B cell (primary cell): ENCODE measurements at regions not wholly inside any gene's neighbourhood (a gene's known extent, or its start where the extent isn't known, plus 50 kb on each side); places are given as distances from the start of the nearest gene placed in this dataset.

ENCODE experiments used
- ATAC-seq: fragments of 200-7000 bp; cut with Tn5 transposase; one replicate; pipeline ENCODE4 v1.10.0; 2021; ENCODE audit warnings: low read depth, mild to moderate bottlenecking, moderate number of reproducible peaks, moderate library complexity
- CTCF ChIA-PET: fragments of 350-600 bp; sonication (Branson Sonifier 250); formaldehyde crosslinking; loops from one replicate; lab custom pipeline; 2021; ENCODE audit warnings: antibody characterized with exemption, inconsistent platforms; lab: Charles Lee
- POLR2A ChIA-PET: fragments of 350-600 bp; sonication (Branson Sonifier 250); formaldehyde crosslinking; loops from one replicate; lab custom pipeline; 2021; ENCODE audit warnings: antibody characterized with exemption; lab: Charles Lee
- DNase-seq: peaks from one replicate; pipeline ENCODE4 v3.0.0; 2013
- H2AFZ ChIP-seq: 2 replicates; pipeline ENCODE4 v1.6.1; 2012; ENCODE audit warnings: mild to moderate bottlenecking, low read depth, low read length; ENCODE audit not compliant: insufficient read depth, poor library complexity, severe bottlenecking
- H3K27ac ChIP-seq, 2 donors: 1 replicate in 1 of 2; 2 replicates in 1 of 2; pipeline ENCODE4 v1.5.1; 2012 to 2013; ENCODE audit warnings: low read length in 2 of 2, mild to moderate bottlenecking in 2 of 2, moderate library complexity in 1 of 2
- H3K27me3 ChIP-seq, 4 experiments: fragments of 200-600 bp in 1 of 4; sonication (generic) in 1 of 4; replicated peaks in 1 of 4; 1 replicate in 2 of 4; 2 replicates in 2 of 4; pipeline versions ENCODE4 v1.6.1 to v1.7.0; 2013 to 2016; ENCODE audit warnings: low read length in 3 of 4, mild to moderate bottlenecking in 2 of 4, mixed read lengths in 1 of 4, moderate library complexity in 1 of 4; ENCODE audit not compliant: insufficient read depth in 4 of 4, control insufficient read depth in 3 of 4; ENCODE audit errors: control extremely low read depth in 1 of 4
- H3K36me3 ChIP-seq, 2 experiments: replicated peaks in 1 of 2; 1 replicate in 1 of 2; 2 replicates in 1 of 2; pipeline versions ENCODE4 v1.6.1 to v1.7.1; 2013; ENCODE audit warnings: low read length in 1 of 2; ENCODE audit not compliant: insufficient read depth in 2 of 2, control insufficient read depth in 1 of 2; ENCODE audit errors: control extremely low read depth in 1 of 2, extremely low read depth in 1 of 2
- H3K4me1 ChIP-seq, 2 donors: fragments of 200-600 bp in 1 of 2; sonication (generic) in 1 of 2; 1 replicate in 1 of 2; 2 replicates in 1 of 2; pipeline versions ENCODE4 v1.5.1 to v1.6.1; 2013 to 2017; ENCODE audit warnings: low read length in 2 of 2; ENCODE audit not compliant: control insufficient read depth in 2 of 2, insufficient read depth in 2 of 2
- H3K4me2 ChIP-seq: replicated peaks from 2 replicates; pipeline ENCODE3; 2012; ENCODE audit warnings: mild to moderate bottlenecking, low read depth, low read length; ENCODE audit not compliant: poor library complexity, severe bottlenecking
- H3K4me3 ChIP-seq, 5 experiments: fragments of 200-600 bp in 1 of 5; sonication (generic) in 1 of 5; 1 replicate in 3 of 5; 2 replicates in 2 of 5; pipeline versions ENCODE4 v1.5.1 to v1.7.0; 2011 to 2016; ENCODE audit warnings: low read length in 4 of 5, mild to moderate bottlenecking in 4 of 5, low read depth in 2 of 5, control low read depth in 1 of 5, moderate library complexity in 1 of 5; ENCODE audit not compliant: insufficient read depth in 1 of 5; ENCODE audit errors: control extremely low read depth in 1 of 5, extremely low read depth in 1 of 5
- H3K79me2 ChIP-seq: fragments of 200-600 bp; sonication (generic); one replicate; pipeline ENCODE4 v1.6.0; 2016; ENCODE audit warnings: low read length; ENCODE audit not compliant: control insufficient read depth, insufficient read depth
- H3K9ac ChIP-seq: fragments of 200-600 bp; sonication (generic); 2 replicates; pipeline ENCODE4 v1.6.1; 2017; ENCODE audit warnings: mild to moderate bottlenecking, low read length, moderate library complexity
- H3K9me3 ChIP-seq, 3 donors: one replicate each; pipeline versions ENCODE4 v1.6.1 to v1.7.1; 2013; ENCODE audit warnings: low read length in 2 of 3; ENCODE audit not compliant: control insufficient read depth in 2 of 3, insufficient read depth in 1 of 3; ENCODE audit errors: control extremely low read depth in 1 of 3
- H4K20me1 ChIP-seq: 2 replicates; pipeline ENCODE4 v1.6.0; 2012; ENCODE audit warnings: mild to moderate bottlenecking, low read length; ENCODE audit not compliant: insufficient read depth, control insufficient read depth, poor library complexity, severe bottlenecking
- H3K27ac Mint-ChIP-seq: one replicate; pipeline ENCODE4 v1.8.0; 2021; ENCODE audit warnings: mixed read lengths
- H3K27me3 Mint-ChIP-seq: one replicate; pipeline ENCODE4 v1.8.0; 2021; ENCODE audit warnings: mixed read lengths
- H3K4me1 Mint-ChIP-seq: one replicate; pipeline ENCODE4 v1.8.0; 2021; ENCODE audit warnings: mixed read lengths
- H3K4me3 Mint-ChIP-seq: one replicate; pipeline ENCODE4 v1.8.0; 2021; ENCODE audit warnings: mixed read lengths
- H3K9me3 Mint-ChIP-seq: one replicate; pipeline ENCODE4 v1.8.0; 2022; ENCODE audit warnings: mixed read lengths; ENCODE audit not compliant: insufficient read depth
- CTCF ChIP-seq: fragments of 200-600 bp; IDR thresholded peaks from one replicate; pipeline ENCODE4 v1.8.0; 2022; ENCODE audit warnings: antibody characterized with exemption, mild to moderate bottlenecking
- EZH2 ChIP-seq: IDR thresholded peaks from 2 replicates; pipeline ENCODE4 v1.6.1; 2012; ENCODE audit warnings: borderline replicate concordance, low read depth, mild to moderate bottlenecking, moderate library complexity, low read length; ENCODE audit not compliant: insufficient read depth, poor library complexity, severe bottlenecking
- WGBS: methylation state at CpG from one replicate; pipeline ENCODE4 v1.1.5; 2013; ENCODE audit warnings: missing lambda C conversion rate; ENCODE audit not compliant: insufficient coverage; 5-methylcytosine and 5-hydroxymethylcytosine counted together
- intact Hi-C: fragments of 100-400 bp; cut with micrococcal nuclease; formaldehyde crosslinking; loops from one replicate; pipeline ENCODE4 v1.10.0; 2022

GRCh38 chr5:77568082-77568481 lies 70.4 kb downstream of the OTP start:
- no peaks in the 10 kb centered on the region for H3K4me1 ChIP-seq
- H3K36me3 ChIP-seq, result no peaks in the 10 kb centered on the region
- DNase-seq (no peak), ATAC-seq (no peak)
- ChIA-PET POLR2A (no interaction called here), CTCF (no interaction called here)
- WGBS, result 0% methylated on average over 1 of the region's 2 CpGs
- no peak overlapping the region for H2AFZ ChIP-seq
- H3K9ac ChIP-seq, result no peak overlapping the region
- H3K4me1 Mint-ChIP-seq, result no peaks in the 10 kb centered on the region
- H3K79me2 ChIP-seq, result no peaks in the 10 kb centered on the region
- no peak overlapping the region for H3K27ac Mint-ChIP-seq
- peaks cover 18% of the 10 kb centered on the region for H3K27me3 Mint-ChIP-seq
- no peak overlapping the region for H3K4me2 ChIP-seq
- H3K4me3 ChIP-seq, result no peak overlapping the region
- H3K27me3 ChIP-seq, result peaks cover 0 to 17% (median 1%) of the 10 kb centered on the region in 4 experiments
- intact Hi-C loops, result no loop called here
- H4K20me1 ChIP-seq, result no peaks in the 10 kb centered on the region
- no peak overlapping the region for H3K27ac ChIP-seq
- TF ChIP-seq EZH2 (no peak), CTCF (no peak)
- no peak overlapping the region for H3K4me3 Mint-ChIP-seq
- no peaks in the 10 kb centered on the region for H3K9me3 ChIP-seq
- no peaks in the 10 kb centered on the region for H3K9me3 Mint-ChIP-seq

GRCh38 chr5:77563475-77563874 lies 71.4 kb upstream of the WDR41 start:
- no peak overlapping the region for H2AFZ ChIP-seq
- ATAC-seq, result no peak
- TF ChIP-seq CTCF (no peak), EZH2 (no peak)
- H3K4me3 Mint-ChIP-seq, result no peak overlapping the region
- H3K36me3 ChIP-seq, result no peaks in the 10 kb centered on the region
- H3K4me2 ChIP-seq, result no peak overlapping the region
- intact Hi-C loops, result no loop called here
- ChIA-PET CTCF (no interaction called here), POLR2A (no interaction called here)
- H3K27ac Mint-ChIP-seq, result no peak overlapping the region
- no peaks in the 10 kb centered on the region for H3K9me3 ChIP-seq
- no peaks in the 10 kb centered on the region for H4K20me1 ChIP-seq
- H3K27me3 Mint-ChIP-seq, result peaks cover 9% of the 10 kb centered on the region
- no peaks in the 10 kb centered on the region for H3K4me1 ChIP-seq
- no peaks in the 10 kb centered on the region for H3K79me2 ChIP-seq
- H3K9ac ChIP-seq, result no peak overlapping the region
- no peaks in the 10 kb centered on the region for H3K4me1 Mint-ChIP-seq
- H3K4me3 ChIP-seq, result no peak overlapping the region
- peaks cover 0 to 16% (median 1%) of the 10 kb centered on the region in 4 experiments for H3K27me3 ChIP-seq
- H3K9me3 Mint-ChIP-seq, result no peaks in the 10 kb centered on the region
- H3K27ac ChIP-seq, result no peak overlapping the region
- DNase-seq, result no peak
- no CpG with 5 or more reads among the region's 3 CpGs for WGBS
